Prostate gland (tissue), 2 donors: ENCODE measurements at regions not wholly inside any gene's neighbourhood (a gene's known extent, or its start where the extent isn't known, plus 50 kb on each side); places are given as distances from the start of the nearest gene placed in this dataset.

Experiments
- DNase-seq: peaks from one replicate; pipeline ENCODE4 v3.0.0-alpha.2; 2019; ENCODE audit warnings: low spot score
- H3K27ac ChIP-seq, 2 donors: fragments of 200-600 bp; sonication (generic); 2 replicates each; pipeline ENCODE4 v1.5.1; 2017 to 2019
- H3K27me3 ChIP-seq: fragments of 200-600 bp; sonication (generic); replicated peaks from 2 replicates; pipeline ENCODE4 v1.5.1; 2019; ENCODE audit not compliant: insufficient read depth
- H3K36me3 ChIP-seq, 2 donors: fragments of 200-600 bp; sonication (generic); 1 replicate in 1 of 2; 2 replicates in 1 of 2; pipeline versions ENCODE4 v1.5.1 to v1.8.1; 2017 to 2019
- H3K4me1 ChIP-seq: fragments of 200-600 bp; sonication (generic); replicated peaks from 2 replicates; pipeline ENCODE4 v1.5.1; 2019
- H3K4me3 ChIP-seq, 2 donors: fragments of 200-600 bp; sonication (generic); 2 replicates each; pipeline ENCODE4 v1.5.1; 2017 to 2019
- H3K9me3 ChIP-seq: fragments of 200-600 bp; sonication (generic); 2 replicates; pipeline ENCODE4 v1.5.1; 2017
- CTCF ChIP-seq, 4 experiments: fragments of 200-600 bp in 2 of 4; fragments of 450-650 bp in 2 of 4; sonication (generic) in 2 of 4; IDR thresholded peaks; 1 replicate in 3 of 4; 2 replicates in 1 of 4; pipeline ENCODE4 v1.5.1; 2016 to 2019; ENCODE audit warnings: antibody characterized with exemption in 4 of 4, mild to moderate bottlenecking in 2 of 4, moderate library complexity in 2 of 4
- POLR2A ChIP-seq: fragments of 450-650 bp; IDR thresholded peaks from one replicate; pipeline ENCODE4 v1.6.1; 2016; ENCODE audit warnings: antibody characterized with exemption, mild to moderate bottlenecking
- POLR2AphosphoS5 ChIP-seq: sonication (generic); formaldehyde crosslinking; IDR thresholded peaks from one replicate; pipeline ENCODE4 v1.6.1; 2017; ENCODE audit warnings: antibody characterized with exemption
- WGBS: methylation state at CpG from one replicate; pipeline ENCODE4 v1.1.5; 2018; 5-methylcytosine and 5-hydroxymethylcytosine counted together
- intact Hi-C: fragments of 100-400 bp; cut with DNase I; formaldehyde crosslinking; loops from one replicate; pipeline ENCODE4 v1.14.2; 2022

DNA sequence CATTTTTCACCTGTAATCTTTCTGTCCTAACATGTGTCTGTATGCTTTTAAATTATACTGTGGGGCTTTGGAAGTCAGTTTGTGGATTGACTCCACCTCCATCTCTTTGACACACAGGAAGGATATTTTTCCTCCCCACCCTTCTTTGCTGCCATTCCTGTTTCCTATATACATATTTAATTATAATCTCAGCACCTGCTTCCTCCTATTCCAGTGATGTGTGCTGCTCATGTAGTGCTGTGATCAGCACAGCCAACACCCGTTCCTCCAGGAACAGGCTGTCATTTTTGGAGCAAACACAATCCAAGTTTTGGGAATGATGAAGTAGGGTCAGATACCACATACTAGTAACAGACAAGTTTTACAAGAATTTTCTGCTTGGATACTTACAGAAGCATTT lies 135.0 kb upstream of the PRPS1L1 start:
- H3K4me3 ChIP-seq = no peak overlapping the region
- no peaks in the 10 kb centered on the region for H3K9me3 ChIP-seq
- no peaks in the 10 kb centered on the region for H3K4me1 ChIP-seq
- H3K27me3 ChIP-seq = no peaks in the 10 kb centered on the region
- WGBS = 44% methylated on average over 1 of the region's 1 CpG
- intact Hi-C loops = no loop called here
- no peak for DNase-seq
- H3K36me3 ChIP-seq = no peaks in the 10 kb centered on the region
- TF ChIP-seq CTCF (IDR thresholded peaks at IDR 0.05) = no peak
- TF ChIP-seq POLR2AphosphoS5 = no peak
- no peak for TF ChIP-seq POLR2A
- no peak overlapping the region for H3K27ac ChIP-seq

- WGBS = 94% methylated on average over 3 of the region's 3 CpGs
- no peak for TF ChIP-seq CTCF (IDR thresholded peaks at IDR 0.05)
Observed at GRCh38 chr7:18163091-18163490, 135.4 kb upstream of the PRPS1L1 start.

DNA sequence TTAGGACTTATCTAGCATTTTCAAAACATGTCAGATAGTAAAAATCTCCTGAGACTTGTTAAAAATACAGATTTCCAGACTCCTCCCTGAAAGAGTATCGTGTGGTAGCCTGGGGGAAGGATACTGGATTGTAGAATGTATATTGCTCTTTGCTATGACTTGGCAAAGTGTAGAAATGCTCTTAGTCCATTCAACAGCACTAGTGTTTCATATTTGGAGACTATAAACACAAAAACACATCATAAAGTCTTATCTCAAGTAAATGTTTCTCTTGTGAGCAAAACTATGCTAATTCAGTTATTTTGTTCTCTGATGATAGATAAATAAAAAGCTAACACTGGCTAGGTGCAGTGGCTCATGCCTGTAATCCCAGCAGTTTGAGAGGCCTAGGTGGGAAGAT lies 137.5 kb upstream of the PRPS1L1 start:
- no peaks in the 10 kb centered on the region for H3K36me3 ChIP-seq
- no peaks in the 10 kb centered on the region for H3K9me3 ChIP-seq
- no peak overlapping the region for H3K4me3 ChIP-seq
- H3K27ac ChIP-seq = no peak overlapping the region
- DNase-seq = no peak
- TF ChIP-seq CTCF (IDR thresholded peaks at IDR 0.05) = no peak
- TF ChIP-seq POLR2A = no peak
- no peak for TF ChIP-seq POLR2AphosphoS5
- intact Hi-C loops = no loop called here
- no peaks in the 10 kb centered on the region for H3K27me3 ChIP-seq
- no peaks in the 10 kb centered on the region for H3K4me1 ChIP-seq
- WGBS = 44% methylated on average over 1 of the region's 1 CpG

More at GRCh38 chr7:18163091-18163490, 135.4 kb upstream of the PRPS1L1 start:
- Histone ChIP-seq H3K27ac (no peak overlapping the region), H3K4me1 (no peaks in the 10 kb centered on the region), H3K36me3 (no peaks in the 10 kb centered on the region), H3K9me3 (no peaks in the 10 kb centered on the region), H3K27me3 (no peaks in the 10 kb centered on the region), H3K4me3 (no peak overlapping the region)
- intact Hi-C loops = no loop called here
- no peak for DNase-seq

- intact Hi-C loops = no loop called here
- 74% methylated on average over 3 of the region's 3 CpGs for WGBS
- TF ChIP-seq POLR2A (no peak), CTCF (IDR thresholded peaks at IDR 0.05) (no peak), POLR2AphosphoS5 (peak; percentile 4)
- H3K27ac ChIP-seq = no peak overlapping the region
- H3K4me3 ChIP-seq = no peak overlapping the region
- no peaks in the 10 kb centered on the region for H3K27me3 ChIP-seq
- DNase-seq = no peak
- no peaks in the 10 kb centered on the region for H3K36me3 ChIP-seq
- no peaks in the 10 kb centered on the region for H3K4me1 ChIP-seq
- no peaks in the 10 kb centered on the region for H3K9me3 ChIP-seq
Observed at GRCh38 chr7:18166002-18166401, 138.4 kb upstream of the PRPS1L1 start.

- no peaks in the 10 kb centered on the region for H3K36me3 ChIP-seq
- no peaks in the 10 kb centered on the region for H3K4me1 ChIP-seq
- no peaks in the 10 kb centered on the region for H3K27me3 ChIP-seq
- WGBS = 84% methylated on average over 1 of the region's 1 CpG
- intact Hi-C loops = no loop called here
- no peaks in the 10 kb centered on the region for H3K9me3 ChIP-seq
- DNase-seq = no peak
- no peak overlapping the region for H3K4me3 ChIP-seq
- TF ChIP-seq POLR2AphosphoS5 = no peak
- no peak for TF ChIP-seq CTCF (IDR thresholded peaks at IDR 0.05)
- TF ChIP-seq POLR2A = no peak
- H3K27ac ChIP-seq = no peak overlapping the region
Observed at GRCh38 chr7:18167815-18168214, 140.2 kb upstream of the PRPS1L1 start.
